Prostate gland (tissue), 2 donors: ENCODE measurements at regions not wholly inside any gene's neighbourhood (a gene's known extent, or its start where the extent isn't known, plus 50 kb on each side); places are given as distances from the start of the nearest gene placed in this dataset.

ENCODE experiments used
- DNase-seq: peaks from one replicate; pipeline ENCODE4 v3.0.0-alpha.2; 2019; ENCODE audit warnings: low spot score
- H3K27ac ChIP-seq, 2 donors: fragments of 200-600 bp; sonication (generic); 2 replicates each; pipeline ENCODE4 v1.5.1; 2017 to 2019
- H3K27me3 ChIP-seq: fragments of 200-600 bp; sonication (generic); replicated peaks from 2 replicates; pipeline ENCODE4 v1.5.1; 2019; ENCODE audit not compliant: insufficient read depth
- H3K36me3 ChIP-seq, 2 donors: fragments of 200-600 bp; sonication (generic); 1 replicate in 1 of 2; 2 replicates in 1 of 2; pipeline versions ENCODE4 v1.5.1 to v1.8.1; 2017 to 2019
- H3K4me1 ChIP-seq: fragments of 200-600 bp; sonication (generic); replicated peaks from 2 replicates; pipeline ENCODE4 v1.5.1; 2019
- H3K4me3 ChIP-seq, 2 donors: fragments of 200-600 bp; sonication (generic); 2 replicates each; pipeline ENCODE4 v1.5.1; 2017 to 2019
- H3K9me3 ChIP-seq: fragments of 200-600 bp; sonication (generic); 2 replicates; pipeline ENCODE4 v1.5.1; 2017
- CTCF ChIP-seq, 4 experiments: fragments of 200-600 bp in 2 of 4; fragments of 450-650 bp in 2 of 4; sonication (generic) in 2 of 4; IDR thresholded peaks; 1 replicate in 3 of 4; 2 replicates in 1 of 4; pipeline ENCODE4 v1.5.1; 2016 to 2019; ENCODE audit warnings: antibody characterized with exemption in 4 of 4, mild to moderate bottlenecking in 2 of 4, moderate library complexity in 2 of 4
- POLR2A ChIP-seq: fragments of 450-650 bp; IDR thresholded peaks from one replicate; pipeline ENCODE4 v1.6.1; 2016; ENCODE audit warnings: antibody characterized with exemption, mild to moderate bottlenecking
- POLR2AphosphoS5 ChIP-seq: sonication (generic); formaldehyde crosslinking; IDR thresholded peaks from one replicate; pipeline ENCODE4 v1.6.1; 2017; ENCODE audit warnings: antibody characterized with exemption
- WGBS: methylation state at CpG from one replicate; pipeline ENCODE4 v1.1.5; 2018; 5-methylcytosine and 5-hydroxymethylcytosine counted together
- intact Hi-C: fragments of 100-400 bp; cut with DNase I; formaldehyde crosslinking; loops from one replicate; pipeline ENCODE4 v1.14.2; 2022

- Histone ChIP-seq H3K27me3 (no peaks in the 10 kb centered on the region), H3K27ac (no peak overlapping the region), H3K9me3 (no peaks in the 10 kb centered on the region), H3K4me1 (no peaks in the 10 kb centered on the region), H3K36me3 (no peaks in the 10 kb centered on the region), H3K4me3 (no peak overlapping the region)
- 59% methylated on average over 3 of the region's 3 CpGs for WGBS
- DNase-seq = no peak
- intact Hi-C loops = no loop called here
- TF ChIP-seq POLR2AphosphoS5 = no peak
- TF ChIP-seq CTCF (IDR thresholded peaks at IDR 0.05) = no peak
- TF ChIP-seq POLR2A = no peak
Observed at GRCh38 chr2:146532509-146533147, 1312.2 kb upstream of the ACVR2A start.

- no peaks in the 10 kb centered on the region for H3K36me3 ChIP-seq
- intact Hi-C loops = no loop called here
- H3K4me3 ChIP-seq = no peak overlapping the region
- H3K4me1 ChIP-seq = no peaks in the 10 kb centered on the region
- H3K27ac ChIP-seq = no peak overlapping the region
- TF ChIP-seq POLR2A (no peak), CTCF (IDR thresholded peaks at IDR 0.05) (no peak), POLR2AphosphoS5 (no peak)
- 91% methylated on average over 3 of the region's 3 CpGs for WGBS
- DNase-seq = no peak
- no peaks in the 10 kb centered on the region for H3K27me3 ChIP-seq
- no peaks in the 10 kb centered on the region for H3K9me3 ChIP-seq
Observed at GRCh38 chr2:146532009-146532408, 1312.8 kb upstream of the ACVR2A start.

GRCh38 chr2:146530886-146531285 lies 1313.9 kb upstream of the ACVR2A start:
- intact Hi-C loops = no loop called here
- Histone ChIP-seq H3K9me3 (no peaks in the 10 kb centered on the region), H3K27ac (no peak overlapping the region), H3K36me3 (no peaks in the 10 kb centered on the region), H3K27me3 (no peaks in the 10 kb centered on the region), H3K4me1 (no peaks in the 10 kb centered on the region), H3K4me3 (no peak overlapping the region)
- DNase-seq = no peak
- TF ChIP-seq CTCF (IDR thresholded peaks at IDR 0.05) (no peak), POLR2AphosphoS5 (no peak), POLR2A (no peak)

GRCh38 chr2:146527166-146527565 lies 1317.7 kb upstream of the ACVR2A start:
- DNase-seq = no peak
- TF ChIP-seq POLR2AphosphoS5 (no peak), POLR2A (no peak), CTCF (IDR thresholded peaks at IDR 0.05) (no peak)
- Histone ChIP-seq H3K9me3 (no peaks in the 10 kb centered on the region), H3K27me3 (no peaks in the 10 kb centered on the region), H3K4me3 (no peak overlapping the region), H3K4me1 (no peaks in the 10 kb centered on the region), H3K27ac (no peak overlapping the region), H3K36me3 (no peaks in the 10 kb centered on the region)
- intact Hi-C loops = no loop called here

- no peaks in the 10 kb centered on the region for H3K27me3 ChIP-seq
- H3K4me3 ChIP-seq = no peak overlapping the region
- H3K4me1 ChIP-seq = no peaks in the 10 kb centered on the region
- DNase-seq = no peak
- intact Hi-C loops = no loop called here
- H3K27ac ChIP-seq = no peak overlapping the region
- peak in 2 of 4 experiments; percentile 10 to 15 for TF ChIP-seq CTCF (IDR thresholded peaks at IDR 0.05)
- no peak for TF ChIP-seq POLR2A
- 10% methylated on average over 1 of the region's 1 CpG for WGBS
- no peaks in the 10 kb centered on the region for H3K36me3 ChIP-seq
- H3K9me3 ChIP-seq = no peaks in the 10 kb centered on the region
Observed at GRCh38 chr2:146523196-146523595, 1321.6 kb upstream of the ACVR2A start.
